ENCODE measurements at regions not wholly inside any gene's neighbourhood (a gene's known extent, or its start where the extent isn't known, plus 50 kb on each side); places are given as distances from the start of the nearest gene placed in this dataset.
A peak's percentile ranks its signal among the peaks of the same experiment; 100 is the strongest.

GRCh38 chr22:46026899-46027210 lies 49.9 kb upstream of the WNT7B start:
- H3K36me3 ChIP-seq (replicated peaks) = no peaks in the 10 kb centered on the region
- H3K27ac ChIP-seq = no peak overlapping the region
- peak overlapping the region; percentile 33 for H3K4me3 ChIP-seq (ENCODE audit: low read depth, low read length)
- no peak for TF ChIP-seq CTCF (IDR thresholded peaks at IDR 0.05; ENCODE audit: low read depth, low read length, missing control alignments)
- peaks cover 3% of the 10 kb centered on the region for H3K27me3 ChIP-seq (replicated peaks)
- DNase-seq = no peak
- in situ Hi-C loops (cut with HindIII; ENCODE audit: low pct_ligation_motif_present, low sequenced_read_pairs) = no loop called here

- DNase-seq = no peak
- peaks cover 3% of the 10 kb centered on the region for H3K27me3 ChIP-seq (replicated peaks)
- H3K36me3 ChIP-seq (replicated peaks) = no peaks in the 10 kb centered on the region
- no peak for TF ChIP-seq CTCF (IDR thresholded peaks at IDR 0.05; ENCODE audit: low read depth, low read length, missing control alignments)
- H3K27ac ChIP-seq = no peak overlapping the region
- H3K4me3 ChIP-seq (ENCODE audit: low read depth, low read length) = peak overlapping the region; percentile 33
- in situ Hi-C loops (cut with HindIII; ENCODE audit: low pct_ligation_motif_present, low sequenced_read_pairs) = no loop called here
Measured at GRCh38 chr22:46027211-46028105, 50.5 kb upstream of the WNT7B start.

- no peak for TF ChIP-seq CTCF (IDR thresholded peaks at IDR 0.05; ENCODE audit: low read depth, low read length, missing control alignments)
- in situ Hi-C loops (cut with HindIII; ENCODE audit: low pct_ligation_motif_present, low sequenced_read_pairs) = no loop called here
- H3K27ac ChIP-seq = no peak overlapping the region
- H3K27me3 ChIP-seq (replicated peaks) = peaks cover 3% of the 10 kb centered on the region
- no peak overlapping the region for H3K4me3 ChIP-seq (ENCODE audit: low read depth, low read length)
- DNase-seq = no peak
- no peaks in the 10 kb centered on the region for H3K36me3 ChIP-seq (replicated peaks)
Measured at GRCh38 chr22:46028106-46028991, 51.4 kb upstream of the WNT7B start.

- Histone ChIP-seq H3K4me3 (ENCODE audit: low read depth, low read length) (no peak overlapping the region), H3K27ac (no peak overlapping the region), H3K27me3 (replicated peaks) (peaks cover 3% of the 10 kb centered on the region), H3K36me3 (replicated peaks) (no peaks in the 10 kb centered on the region)
- in situ Hi-C loops (cut with HindIII; ENCODE audit: low pct_ligation_motif_present, low sequenced_read_pairs) = no loop called here
- no peak for TF ChIP-seq CTCF (IDR thresholded peaks at IDR 0.05; ENCODE audit: low read depth, low read length, missing control alignments)
- no peak for DNase-seq
Measured at GRCh38 chr22:46029036-46029435, 52.1 kb upstream of the WNT7B start.

- TF ChIP-seq CTCF (IDR thresholded peaks at IDR 0.05; ENCODE audit: low read depth, low read length, missing control alignments) = no peak
Measured at GRCh38 chr22:46029574-46030200, 52.7 kb upstream of the WNT7B start.

More at GRCh38 chr22:46029574-46030200, 52.7 kb upstream of the WNT7B start:
- Histone ChIP-seq H3K27ac (no peak overlapping the region), H3K4me3 (ENCODE audit: low read depth, low read length) (no peak overlapping the region), H3K36me3 (replicated peaks) (no peaks in the 10 kb centered on the region), H3K27me3 (replicated peaks) (peaks cover 3% of the 10 kb centered on the region)
- no peak for DNase-seq
- in situ Hi-C loops (cut with HindIII; ENCODE audit: low pct_ligation_motif_present, low sequenced_read_pairs) = no loop called here
